Middle frontal gyrus (tissue), 1 donor: ENCODE measurements at regions not wholly inside any gene's neighbourhood (a gene's known extent, or its start where the extent isn't known, plus 50 kb on each side); places are given as distances from the start of the nearest gene placed in this dataset.

Experiments used
- DNase-seq: peaks from one replicate; pipeline ENCODE4 v3.0.0-alpha.2; 2015; ENCODE audit warnings: low spot score; ENCODE audit errors: extremely low spot score

DNA sequence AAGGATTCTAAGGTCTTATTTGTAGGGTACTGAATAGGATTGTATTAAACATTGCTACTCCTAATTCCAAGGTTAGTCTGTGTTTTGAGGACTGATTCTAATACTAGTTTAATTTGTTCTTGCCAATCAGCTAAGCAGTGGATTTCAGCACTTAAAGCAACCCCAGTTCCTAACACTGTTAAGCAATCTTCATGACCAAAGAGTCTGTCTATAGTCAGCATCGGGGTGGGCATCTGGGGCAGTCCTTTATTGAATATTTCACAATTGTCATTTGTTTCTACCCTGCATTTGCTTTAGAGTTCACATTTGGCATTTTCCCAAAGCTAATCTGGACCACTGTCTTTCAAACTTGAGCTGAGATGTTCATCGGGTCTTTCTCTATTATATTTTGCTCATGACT, 248.0 kb upstream of the TANK start:
- no peak for DNase-seq

DNA sequence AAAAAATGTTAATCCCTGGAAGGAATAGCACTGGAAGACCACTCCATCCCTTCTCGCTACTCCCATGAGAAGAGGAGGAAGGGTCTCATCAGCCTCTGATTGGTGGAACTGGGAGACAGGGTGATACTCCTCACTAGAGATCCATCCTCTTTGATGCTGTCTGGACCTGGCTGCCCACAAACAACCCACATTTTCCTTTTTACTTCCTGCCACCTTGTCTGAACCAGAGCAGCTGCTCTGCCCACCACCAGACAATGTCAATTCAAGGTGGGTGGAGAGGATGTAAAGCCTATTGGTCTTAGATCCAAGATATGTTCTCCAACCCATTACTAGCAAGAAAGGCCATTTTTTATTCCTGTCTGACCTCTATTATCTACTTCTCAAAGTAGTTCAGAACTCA, 246.9 kb upstream of the TANK start:
- no peak for DNase-seq

DNA sequence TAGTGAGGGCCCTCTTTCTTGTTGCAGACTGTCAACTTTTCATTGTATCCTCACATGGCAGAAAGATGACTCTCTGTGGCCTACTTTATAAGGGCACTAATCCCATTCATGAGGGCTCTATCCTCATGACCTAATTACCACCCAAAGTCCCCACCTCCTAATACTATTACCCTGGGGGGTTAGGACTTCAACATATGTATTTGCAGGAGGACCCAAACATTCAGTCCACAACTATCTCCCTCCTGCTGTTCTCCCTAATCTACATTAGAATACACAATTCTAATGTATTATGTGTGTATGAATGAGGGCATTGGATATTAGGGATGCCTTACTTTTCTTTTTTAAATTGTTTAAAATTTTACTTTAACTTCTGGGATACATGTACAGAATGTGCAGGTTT, 246.0 kb upstream of the TANK start:
- DNase-seq: no peak

DNA sequence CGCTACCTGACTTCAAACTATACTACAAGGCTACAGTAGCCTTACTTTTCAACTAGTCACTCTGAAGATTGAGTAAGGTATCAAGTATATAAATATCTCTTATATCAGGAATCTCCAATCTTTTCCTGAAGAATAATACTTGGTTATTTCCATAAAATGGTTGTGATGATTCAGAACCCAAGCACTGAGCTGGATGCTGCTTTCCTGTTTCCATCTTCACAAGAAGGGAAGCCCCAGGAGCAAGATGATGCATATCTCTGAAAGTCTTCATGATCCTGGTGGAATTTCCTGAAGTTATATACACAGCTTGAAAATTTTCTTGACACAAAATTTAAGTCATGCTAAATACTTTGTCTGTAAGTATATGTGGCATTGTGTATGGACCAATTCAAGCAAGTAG, 243.9 kb upstream of the TANK start:
- no peak for DNase-seq

DNA sequence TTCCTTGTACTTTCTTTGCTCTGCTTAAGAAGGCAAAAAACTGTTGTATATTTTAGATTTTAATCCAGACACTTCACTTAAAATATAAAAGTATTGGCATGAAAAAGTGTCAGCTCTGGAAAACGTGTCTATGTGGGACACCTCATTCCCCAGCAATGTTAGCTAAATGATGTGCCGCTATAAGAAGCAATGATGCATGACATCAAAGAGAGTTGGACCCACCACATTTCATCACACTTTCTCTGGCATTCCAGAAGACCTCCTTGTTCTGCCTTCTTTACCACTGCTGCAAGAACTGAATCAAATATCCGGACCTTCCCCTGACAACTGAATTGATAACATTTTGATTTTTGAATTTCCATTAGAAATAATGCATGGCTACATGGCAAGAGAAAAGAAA, 242.4 kb upstream of the TANK start:
- DNase-seq: no peak

DNA sequence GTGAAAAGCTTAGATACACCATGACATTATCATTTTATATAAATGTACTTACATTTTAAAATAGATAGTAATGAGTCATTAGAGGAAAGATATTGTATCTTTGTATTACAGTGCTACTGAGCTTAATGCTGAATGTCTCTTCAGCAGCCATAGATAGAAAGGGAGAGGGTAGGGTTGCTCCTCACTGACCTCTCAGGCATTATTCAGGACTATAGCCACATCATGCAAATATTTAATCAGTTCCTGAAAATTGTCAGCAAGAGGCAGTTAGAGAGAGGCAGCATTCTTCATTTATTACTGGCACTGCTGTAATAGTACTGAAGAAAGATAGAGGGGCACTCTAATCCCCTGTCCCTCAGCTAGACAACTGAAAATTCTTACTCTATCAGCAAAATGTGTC, 242.0 kb upstream of the TANK start:
- no peak for DNase-seq

DNA sequence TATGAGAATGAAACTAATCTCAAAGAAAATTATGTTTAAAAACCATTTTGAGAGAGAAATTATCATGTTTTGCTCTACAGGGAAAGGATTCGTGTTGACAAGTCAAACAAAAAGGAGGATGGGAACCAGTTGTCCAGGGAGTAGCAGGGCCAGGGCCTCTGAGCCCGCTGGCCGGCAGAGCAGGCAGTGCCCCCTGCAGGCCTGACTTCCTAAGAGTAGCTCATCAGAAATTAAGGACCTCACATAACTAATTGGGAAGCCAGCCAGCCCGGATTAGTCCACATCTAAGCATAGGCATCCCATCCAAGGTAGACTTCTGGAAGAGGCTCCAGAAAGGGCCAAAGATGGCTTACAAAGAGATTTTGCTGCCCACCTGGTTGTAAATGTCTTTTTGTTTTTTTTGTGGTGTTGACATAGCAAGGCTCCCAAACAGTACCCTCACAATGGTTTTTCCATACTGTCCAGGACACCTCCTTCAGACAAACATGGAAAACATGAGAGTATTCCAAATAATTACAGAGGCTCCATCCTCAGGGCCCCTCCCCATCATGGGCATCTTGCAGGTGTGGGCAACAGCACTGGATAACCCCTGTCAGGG, 241.2 kb upstream of the TANK start:
- DNase-seq: no peak

DNA sequence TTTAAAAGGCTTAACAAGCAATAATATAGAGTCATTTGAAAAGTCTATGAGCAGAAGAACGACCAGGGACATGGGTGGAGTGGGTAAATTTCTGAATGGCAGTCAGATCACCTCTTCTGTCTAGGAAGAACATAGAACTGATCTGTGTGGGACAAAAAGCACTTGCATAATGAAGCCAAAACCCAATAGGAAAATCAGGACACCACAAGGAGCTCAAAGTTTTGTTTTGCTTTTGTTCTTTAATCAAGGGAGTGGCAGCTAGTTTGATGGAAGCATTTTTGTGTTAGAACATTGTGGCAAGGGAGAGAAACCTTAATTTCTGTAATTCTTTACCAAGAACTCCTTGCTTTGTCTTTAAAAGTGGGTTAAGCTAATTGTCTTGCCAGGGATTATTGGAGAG, 240.2 kb upstream of the TANK start:
- DNase-seq: no peak

DNA sequence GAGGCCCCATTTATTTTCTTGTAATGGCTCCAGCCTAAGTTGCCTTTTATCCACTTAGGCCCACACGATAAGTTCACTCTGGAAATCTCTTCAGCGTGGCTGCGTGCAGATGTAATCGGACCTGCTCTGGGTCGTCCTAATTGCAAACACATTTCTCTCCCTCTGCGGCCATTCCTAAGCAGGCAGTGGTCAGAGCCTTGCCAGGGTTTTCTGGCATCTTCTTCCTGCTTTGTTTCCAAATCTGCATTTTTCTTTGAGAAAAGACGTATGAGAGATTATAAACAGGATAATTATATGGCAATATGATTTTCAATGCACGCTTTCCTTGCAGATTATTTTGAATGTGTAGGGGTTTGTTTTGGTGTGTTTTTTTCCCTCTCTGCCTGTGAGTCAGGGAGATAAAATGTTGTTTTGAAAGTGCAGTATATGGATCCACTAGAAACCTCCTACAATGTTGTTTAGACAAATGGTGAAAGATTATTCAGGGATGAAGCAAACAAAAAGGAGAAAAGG, 239.4 kb upstream of the TANK start:
- no peak for DNase-seq

DNA sequence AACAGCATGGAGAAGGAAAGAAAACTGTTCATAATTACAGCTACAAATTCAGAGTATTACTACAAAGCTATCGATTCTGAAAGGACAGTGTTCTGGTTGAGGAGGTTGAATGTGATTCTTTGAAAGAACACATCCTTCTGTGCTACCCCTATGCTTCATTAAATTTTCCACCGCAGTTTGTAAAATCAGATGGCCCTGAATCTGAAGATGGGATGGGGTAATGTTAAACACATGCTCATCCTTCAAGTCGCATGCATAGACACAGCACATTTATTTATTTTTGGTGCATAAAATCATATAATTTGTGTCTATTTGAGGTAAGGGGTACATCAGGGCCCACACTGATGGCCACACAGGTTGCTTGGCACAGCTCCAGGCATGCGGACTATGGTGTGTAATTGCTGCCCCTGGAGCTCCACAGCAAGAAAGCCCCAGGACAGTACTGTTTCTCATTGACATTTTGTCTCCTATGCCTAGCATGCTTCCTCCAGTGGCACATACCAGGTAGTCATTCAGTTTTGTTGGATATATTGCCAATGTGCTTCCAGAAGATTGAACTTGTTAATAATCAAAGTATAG, 238.8 kb upstream of the TANK start:
- no peak for DNase-seq

DNA sequence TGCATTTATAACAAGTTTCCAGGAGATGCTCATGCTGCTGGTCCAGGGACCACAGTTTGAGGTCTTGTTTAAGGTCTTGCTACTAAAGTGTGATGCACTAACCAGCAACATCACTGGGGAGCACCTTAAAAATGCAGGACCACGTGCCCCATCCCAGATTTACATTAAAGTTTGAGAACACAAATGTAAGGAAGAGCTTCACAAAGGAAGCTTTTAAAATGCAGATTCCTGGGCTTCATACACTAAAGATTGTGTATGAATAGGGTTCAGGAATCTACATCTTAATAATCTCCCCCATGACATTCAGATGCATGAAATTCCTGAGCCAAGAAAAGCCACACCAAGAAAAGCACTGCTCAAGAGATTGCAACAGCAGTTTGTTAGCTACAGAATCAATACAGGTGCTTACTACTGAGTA, 235.3 kb upstream of the TANK start:
- no peak for DNase-seq

DNA sequence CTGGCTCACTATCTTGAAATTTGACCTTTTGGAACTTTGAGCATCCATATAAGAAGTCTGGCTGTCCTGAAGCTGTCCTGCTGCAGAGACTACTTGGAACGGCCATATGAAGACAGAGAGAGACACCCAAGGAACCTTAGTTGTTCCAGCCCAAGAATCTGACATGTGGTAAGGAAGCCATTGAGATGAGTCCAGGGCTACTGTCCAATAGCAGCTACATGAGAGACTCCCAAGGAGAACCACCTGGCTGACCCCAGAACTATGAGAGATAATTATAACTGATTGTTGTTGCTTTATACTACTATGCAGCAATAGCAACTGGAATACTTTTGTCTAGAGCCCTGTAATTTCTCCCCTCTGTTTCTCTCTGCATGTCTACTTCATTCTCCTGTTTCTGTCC, 234.3 kb upstream of the TANK start:
- DNase-seq: no peak

DNA sequence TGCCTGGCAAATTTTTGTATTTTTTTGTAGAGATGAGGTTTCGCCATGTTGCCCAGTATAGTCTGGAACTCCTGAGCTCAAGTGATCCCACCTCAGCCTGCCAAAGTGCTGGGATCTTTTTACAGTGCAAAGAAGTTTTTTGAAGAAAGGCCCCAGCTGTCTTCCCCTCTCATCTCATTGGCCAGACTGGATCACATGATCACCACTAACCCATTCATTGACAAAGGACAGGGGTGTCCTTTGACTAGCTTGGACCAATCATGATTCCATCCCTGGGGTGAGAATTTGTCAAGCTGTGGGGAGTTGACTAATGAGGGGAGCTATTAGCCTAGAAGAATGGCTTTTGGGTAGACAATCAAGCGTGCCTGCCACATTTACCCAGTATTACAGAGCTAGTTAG, 232.9 kb upstream of the TANK start:
- no peak for DNase-seq

DNA sequence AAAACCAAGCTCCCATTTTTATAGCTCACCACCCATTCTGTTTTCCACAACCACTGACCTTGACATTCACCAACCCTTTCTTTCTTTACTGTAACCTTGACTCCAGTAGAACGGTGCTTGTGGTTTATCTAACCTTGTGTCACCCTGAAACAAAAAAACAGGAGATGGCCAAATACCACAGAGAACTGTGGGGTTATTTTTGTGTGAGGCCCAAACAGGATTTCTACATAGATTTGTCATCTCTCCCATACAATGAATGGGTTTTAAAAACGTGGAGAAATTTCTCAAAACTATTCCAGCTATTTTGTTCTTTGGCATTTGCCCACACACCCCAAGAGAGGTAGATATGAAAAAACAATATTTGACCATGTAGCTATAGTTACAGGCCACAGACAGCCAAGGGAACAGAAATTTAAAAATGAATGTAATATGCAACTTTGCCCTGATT, 231.3 kb upstream of the TANK start:
- no peak for DNase-seq

DNA sequence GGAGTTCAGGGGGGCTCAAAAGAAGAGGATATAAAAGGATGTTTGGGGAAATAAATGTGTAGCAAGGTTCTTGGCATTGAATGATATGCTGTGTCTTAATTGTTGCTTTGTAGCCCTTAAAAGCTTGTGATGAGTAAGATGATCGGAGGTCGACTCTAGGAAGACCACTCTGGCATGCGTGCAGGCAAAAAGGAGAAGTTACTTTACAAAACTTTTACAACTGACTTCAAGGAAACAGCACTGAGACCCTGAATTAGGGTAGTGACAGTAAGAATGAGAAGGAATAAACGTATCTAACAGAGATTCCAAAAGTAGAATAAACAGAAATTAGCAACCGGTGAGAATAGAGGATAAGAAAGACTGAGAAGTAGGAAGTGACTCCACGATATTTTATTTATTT, 228.7 kb upstream of the TANK start:
- DNase-seq: no peak

DNA sequence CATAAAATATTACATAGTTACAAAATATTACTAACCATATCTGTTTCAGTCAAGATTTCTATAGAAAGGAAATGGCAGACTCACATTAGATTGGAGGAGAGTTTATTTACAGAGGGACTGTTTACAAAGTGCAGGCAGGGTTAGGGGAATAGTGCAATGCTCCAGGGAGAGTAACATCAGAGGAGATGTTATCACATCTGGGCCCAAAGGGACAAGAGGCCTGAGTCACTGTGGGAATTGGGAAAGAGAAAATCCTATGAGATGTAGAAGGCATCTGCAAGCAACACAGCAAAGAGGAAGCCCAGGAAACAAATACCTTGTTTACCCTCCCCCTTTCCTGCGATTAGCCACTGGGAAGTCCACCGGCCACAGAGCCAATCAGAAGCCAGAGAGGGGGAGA, 227.3 kb upstream of the TANK start:
- DNase-seq: no peak

DNA sequence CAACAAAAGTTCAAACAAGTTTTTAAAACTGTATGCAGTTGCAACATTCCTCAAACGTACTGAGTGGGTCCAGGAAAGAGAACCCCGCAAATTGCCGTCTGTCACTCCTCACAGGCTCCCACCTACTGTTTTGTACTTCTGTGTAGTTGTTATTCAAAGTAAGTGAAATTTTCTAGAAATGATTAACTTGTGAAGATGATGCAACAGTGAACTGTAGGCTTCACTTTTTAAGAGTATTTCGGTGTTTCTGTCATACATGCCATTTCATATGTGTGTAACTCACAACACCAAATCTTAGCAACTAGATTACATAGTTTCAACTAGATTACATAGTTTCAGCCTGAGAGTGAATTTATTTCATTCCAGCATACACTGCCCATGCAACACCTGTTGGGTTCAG, 226.0 kb upstream of the TANK start:
- no peak for DNase-seq

DNA sequence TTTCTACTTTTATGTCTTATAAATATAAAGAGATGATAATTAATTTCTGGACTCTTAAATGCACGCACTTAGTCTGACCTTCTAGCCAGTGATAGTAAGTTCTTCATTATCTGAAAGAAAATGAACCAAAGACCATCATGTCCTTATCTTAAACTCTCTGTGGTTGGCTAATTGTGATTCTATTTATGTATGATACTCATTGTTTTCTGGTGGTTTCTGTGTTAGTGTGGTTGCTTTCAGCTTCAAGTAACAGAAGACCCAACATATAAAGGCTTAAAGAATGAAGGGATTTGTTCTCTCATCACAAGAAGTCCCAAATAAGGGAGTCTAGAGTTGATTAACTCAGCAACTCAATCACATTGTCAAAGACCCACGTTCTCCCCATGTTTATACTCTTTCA, 225.2 kb upstream of the TANK start:
- DNase-seq: no peak

DNA sequence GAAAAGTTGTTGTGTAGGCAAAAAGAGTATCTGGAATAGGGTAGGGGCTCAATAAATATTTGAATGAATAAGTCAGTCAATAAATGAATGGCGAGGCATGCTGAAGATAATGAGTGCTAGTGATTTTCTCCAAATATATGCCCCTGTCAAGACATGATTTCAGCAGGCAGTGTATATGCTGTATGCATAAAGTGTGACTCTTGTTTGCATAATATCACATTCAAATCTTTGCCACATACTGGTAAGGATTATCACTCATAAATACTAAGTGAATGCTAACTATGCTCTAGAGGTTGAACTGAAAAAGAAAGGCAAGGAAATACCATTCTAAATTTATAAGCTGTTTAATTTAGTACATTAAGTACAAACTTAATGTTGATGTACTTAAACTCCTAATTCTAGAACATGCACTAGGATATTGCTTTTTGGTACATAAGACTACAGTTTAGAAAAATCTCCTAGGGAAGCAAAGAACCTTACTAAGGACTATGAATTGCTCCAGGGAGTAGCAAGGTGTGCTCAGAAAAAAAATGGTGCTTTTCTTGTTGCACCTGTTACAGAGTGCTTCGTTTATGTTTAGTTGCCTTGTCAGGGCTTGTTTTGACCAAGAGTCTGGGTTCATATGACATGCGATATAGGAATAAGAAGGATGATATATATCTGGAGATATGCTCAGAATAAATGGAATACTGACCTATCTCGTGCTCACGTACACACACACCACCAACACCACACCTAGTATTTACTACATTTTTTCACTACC, 224.0 kb upstream of the TANK start:
- DNase-seq: no peak

DNA sequence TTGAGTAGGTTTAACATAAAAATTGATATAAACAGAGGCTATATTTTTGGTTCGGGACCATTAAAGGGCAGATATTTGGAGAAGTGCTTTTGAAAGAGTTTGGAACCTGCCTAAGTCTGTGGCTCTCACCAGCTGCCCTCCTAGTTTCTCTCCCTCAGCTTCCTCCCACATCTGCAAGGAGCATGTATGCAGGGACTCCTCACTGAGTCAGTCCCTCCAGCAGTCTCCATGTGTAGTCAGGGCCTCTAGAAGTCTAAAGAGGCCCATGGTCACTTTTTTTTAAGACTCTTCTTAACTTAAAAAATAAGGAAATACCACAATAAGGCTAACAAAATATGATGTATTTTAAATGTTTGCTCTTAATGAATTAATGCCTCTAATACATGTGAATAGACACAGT, 220.0 kb upstream of the TANK start:
- DNase-seq: no peak

DNA sequence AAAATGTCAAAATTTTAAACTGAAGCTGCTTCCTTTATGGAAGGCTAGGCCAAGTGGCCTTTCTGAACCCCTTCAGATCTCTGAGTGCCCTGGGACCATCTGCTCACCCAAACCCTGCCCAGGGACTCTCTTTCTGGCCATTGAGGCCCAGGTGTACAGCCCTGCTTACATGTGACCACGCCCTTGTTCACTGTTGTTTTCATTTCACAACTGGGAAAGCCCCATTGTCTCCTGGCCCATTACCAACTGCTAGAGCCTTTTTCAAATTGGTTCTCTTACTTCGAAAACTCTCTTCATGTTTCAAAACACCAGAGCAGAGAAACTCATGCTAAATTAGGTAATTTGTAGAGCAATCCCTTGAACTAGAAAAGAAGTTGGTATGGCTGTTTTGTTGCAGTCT, 219.5 kb upstream of the TANK start:
- DNase-seq: no peak

DNA sequence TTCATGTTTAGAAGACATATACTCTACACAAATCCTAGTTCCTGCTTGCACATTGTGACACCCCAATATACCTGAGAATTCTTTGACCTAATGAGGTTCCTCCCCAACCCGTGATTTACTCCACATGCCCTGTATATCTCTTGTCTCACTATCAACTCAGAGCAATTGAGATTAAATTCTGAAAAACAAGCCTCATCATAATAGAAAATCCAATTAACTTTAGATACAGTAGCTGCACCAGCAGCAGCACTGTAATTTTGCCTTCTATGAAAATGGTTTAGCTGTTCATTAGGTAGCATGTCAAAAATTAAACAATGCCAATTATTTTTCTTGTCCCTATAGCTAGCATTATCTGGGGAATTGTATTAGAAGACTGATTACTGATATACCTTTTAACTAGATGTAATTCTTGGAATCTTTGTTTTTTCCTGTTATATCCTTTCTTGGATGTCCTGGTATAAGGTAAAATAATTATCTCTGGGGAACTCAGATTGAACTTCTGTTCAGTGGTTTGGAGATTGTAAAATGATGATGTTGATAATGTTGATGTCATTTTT, 218.9 kb upstream of the TANK start:
- DNase-seq: no peak
